ENCODE measurements at regions not wholly inside any gene's neighbourhood (a gene's known extent, or its start where the extent isn't known, plus 50 kb on each side); places are given as distances from the start of the nearest gene placed in this dataset.

GRCh38 chr13:43953370-43953769, 73.7 kb downstream of the LACC1 start:
- no peak overlapping the region for H3K4me3 ChIP-seq (ENCODE audit: extremely low read depth in 1 of 4, insufficient read depth in 2 of 4, low read depth in 3 of 4, low read length in 4 of 4)
- H3K23me2 ChIP-seq (ENCODE audit: low read depth, low read length): no peaks in the 10 kb centered on the region
- H4K5ac ChIP-seq (ENCODE audit: insufficient read length, low read depth, low read length): no peak overlapping the region
- H3K4me2 ChIP-seq (ENCODE audit: insufficient read depth in 1 of 2, low read depth in 2 of 2, low read length in 2 of 2): no peak overlapping the region
- H2BK20ac ChIP-seq (ENCODE audit: low read length): no peak overlapping the region
- H3K79me2 ChIP-seq (ENCODE audit: control insufficient read depth in 1 of 2, insufficient read depth in 2 of 2, low read length in 2 of 2): no peaks in the 10 kb centered on the region
- no peak overlapping the region for H2BK120ac ChIP-seq (replicated peaks; ENCODE audit: low read depth, low read length)
- peak overlapping the region; percentile 13; the same call in 1 of the 2 replicates for H3K18ac ChIP-seq (ENCODE audit: extremely low read depth, low read length)
- DNase-seq (ENCODE audit: low read depth in 1 of 2, low spot score in 2 of 2): no peak
- peak overlapping the region; percentile 84 for H2AFZ ChIP-seq (ENCODE audit: low read length)
- ChIA-PET CTCF (ENCODE audit: partially characterized antibody) (interaction anchor here (0.9 to 1.3 kb wide), 4 partner anchors 10 to 71 kb away, joined by 3 read pairs; no protein-coding TSS in a partner anchor), POLR2A (ENCODE audit: partially characterized antibody) (interaction anchor here (1.2 kb wide), 1 partner anchor 451 kb away, joined by 3 read pairs; no protein-coding TSS in a partner anchor)
- no peak overlapping the region for H3K14ac ChIP-seq (ENCODE audit: insufficient read length)
- no peak for FAIRE-seq
- H2BK15ac ChIP-seq (ENCODE audit: low read length): no peak overlapping the region
- peaks cover 0 to 2% (median 0%) of the 10 kb centered on the region in 4 experiments; a peak in 1 of 7 replicates for H3K4me1 ChIP-seq (replicated peaks in 1 of 4; ENCODE audit: control insufficient read depth in 3 of 4, insufficient read depth in 4 of 4, low read length in 3 of 4)
- peaks cover 0 to under 1% of the 10 kb centered on the region in 2 experiments; a peak in 1 of 4 replicates for H3K9me3 ChIP-seq (ENCODE audit: insufficient read depth in 2 of 2, low read depth in 1 of 2, low read length in 1 of 2)
- H3K27me3 ChIP-seq (replicated peaks in 1 of 4; ENCODE audit: control insufficient read depth in 3 of 4, extremely low read depth in 1 of 4, insufficient read depth in 3 of 4, low read length in 3 of 4): no peaks in the 10 kb centered on the region
- no peak overlapping the region for H3K56ac ChIP-seq (replicated peaks; ENCODE audit: insufficient read length, low read depth, low read length)
- H2BK5ac ChIP-seq (ENCODE audit: low read depth, low read length): no peak overlapping the region
- H4K20me1 ChIP-seq (replicated peaks in 1 of 2; ENCODE audit: control insufficient read depth in 1 of 2, insufficient read depth in 2 of 2, low read length in 2 of 2): no peaks in the 10 kb centered on the region
- WGBS, 2 experiments (ENCODE audit: extremely low coverage in 1 of 2, insufficient coverage in 1 of 2, insufficient read length in 1 of 2, insufficient replicate concordance in 2 of 2, low coverage in 1 of 2, low lambda C conversion rate in 2 of 2, missing lambda C conversion rate in 1 of 2): 89% methylated on average over 2 of the region's 2 CpGs; no CpG with 5 or more reads in 1 of the 2 experiments
- H3K23ac ChIP-seq (ENCODE audit: insufficient read length): no peak overlapping the region
- H3K9ac ChIP-seq (replicated peaks in 1 of 4; ENCODE audit: extremely low read depth in 1 of 4, low read depth in 3 of 4, low read length in 3 of 4): no peak overlapping the region
- H3K36me3 ChIP-seq (ENCODE audit: control insufficient read depth in 2 of 4, insufficient read depth in 4 of 4, low read length in 3 of 4): no peaks in the 10 kb centered on the region
- no peak overlapping the region for H2AK5ac ChIP-seq (ENCODE audit: low read depth, low read length)
- H3K79me1 ChIP-seq (ENCODE audit: low read depth, low read length): no peaks in the 10 kb centered on the region
- H3K4ac ChIP-seq (replicated peaks; ENCODE audit: insufficient read length, low read depth, low read length): no peak overlapping the region
- H4K8ac ChIP-seq (ENCODE audit: extremely low read depth, insufficient read depth, low read length): no peak overlapping the region
- no peak overlapping the region for H4K91ac ChIP-seq (replicated peaks; ENCODE audit: insufficient read length, low read length)
- no peak overlapping the region for H2BK12ac ChIP-seq (ENCODE audit: low read depth, low read length)
- no peak overlapping the region for H3K27ac ChIP-seq (ENCODE audit: low read depth, low read length)
- no peak for TF ChIP-seq RXRA (IDR thresholded peaks at IDR 0.05; ENCODE audit: insufficient read depth, low read depth, low read length)
- TF ChIP-seq ATF3 (IDR thresholded peaks at IDR 0.05; ENCODE audit: insufficient read depth, low read depth, low read length): no peak
- no peak for TF ChIP-seq CBX8 (IDR thresholded peaks at IDR 0.05; ENCODE audit: borderline replicate concordance, low read depth, low read length)
- TF ChIP-seq SIX5 (IDR thresholded peaks at IDR 0.05; ENCODE audit: low read depth, low read length): no peak
- TF ChIP-seq RBBP5 (IDR thresholded peaks at IDR 0.05; ENCODE audit: borderline replicate concordance, low read depth, low read length): no peak
- TF ChIP-seq CTBP2 (IDR thresholded peaks at IDR 0.05; ENCODE audit: borderline replicate concordance, insufficient read depth, insufficient read length, low read length): no peak
- TF ChIP-seq BRCA1 (IDR thresholded peaks at IDR 0.05; ENCODE audit: low read depth, low read length): no peak
